ENCODE measurements at regions not wholly inside any gene's neighbourhood (a gene's known extent, or its start where the extent isn't known, plus 50 kb on each side); places are given as distances from the start of the nearest gene placed in this dataset.

- Histone ChIP-seq H3K4me1 (replicated peaks in 1 of 2) (no peaks in the 10 kb centered on the region), H3K4me3 (no peak overlapping the region), H3K27ac (no peak overlapping the region), H3K36me3 (replicated peaks in 1 of 2) (no peaks in the 10 kb centered on the region), H3K9me3 (replicated peaks in 1 of 3) (no peaks in the 10 kb centered on the region), H3K27me3 (peaks cover 6% of the 10 kb centered on the region)
- 70 to 75% (median 73%) methylated on average over 6 of the region's 6 CpGs for WGBS, 4 donors
- TF ChIP-seq CTCF (IDR thresholded peaks at IDR 0.05) (no peak), POLR2A (IDR thresholded peaks at IDR 0.05) (no peak)
- no peak for DNase-seq
- intact Hi-C loops (cut with DNase I): no loop called here
Observed at GRCh38 chr1:63169057-63169456, 153.3 kb upstream of the FOXD3 start.

GRCh38 chr1:63173161-63173560 is 149.2 kb upstream of the FOXD3 start:
- TF ChIP-seq CTCF (IDR thresholded peaks at IDR 0.05) (no peak), POLR2A (IDR thresholded peaks at IDR 0.05) (no peak)
- peaks cover 6% of the 10 kb centered on the region for H3K27me3 ChIP-seq
- H3K4me3 ChIP-seq: no peak overlapping the region
- no peaks in the 10 kb centered on the region for H3K4me1 ChIP-seq (replicated peaks in 1 of 2)
- intact Hi-C loops (cut with DNase I): no loop called here
- H3K27ac ChIP-seq: no peak overlapping the region
- WGBS, 4 donors: 38 to 60% (median 52%) methylated on average over 1 of the region's 1 CpG
- no peaks in the 10 kb centered on the region for H3K36me3 ChIP-seq (replicated peaks in 1 of 2)
- no peak for DNase-seq
- H3K9me3 ChIP-seq (replicated peaks in 1 of 3): no peaks in the 10 kb centered on the region

GRCh38 chr1:63189677-63190076 is 132.7 kb upstream of the FOXD3 start:
- no peak overlapping the region for H3K4me3 ChIP-seq
- TF ChIP-seq CTCF (IDR thresholded peaks at IDR 0.05) (peak in 2 of 6 experiments; percentile 7 to 16), POLR2A (IDR thresholded peaks at IDR 0.05) (no peak)
- no peak overlapping the region for H3K27ac ChIP-seq
- DNase-seq: peak in 1 of 7 donors; percentile 5
- peaks cover 11% of the 10 kb centered on the region for H3K27me3 ChIP-seq
- WGBS, 4 donors: 16 to 25% (median 20%) methylated on average over 1 of the region's 1 CpG
- intact Hi-C loops (cut with DNase I): no loop called here
- H3K36me3 ChIP-seq (replicated peaks in 1 of 2): no peaks in the 10 kb centered on the region
- no peaks in the 10 kb centered on the region for H3K9me3 ChIP-seq (replicated peaks in 1 of 3)
- H3K4me1 ChIP-seq (replicated peaks in 1 of 2): no peaks in the 10 kb centered on the region

- H3K27ac ChIP-seq: no peak overlapping the region
- peaks cover 11% of the 10 kb centered on the region for H3K27me3 ChIP-seq
- no peak overlapping the region for H3K4me3 ChIP-seq
- 32 to 51% (median 38%) methylated on average over 2 of the region's 2 CpGs for WGBS, 4 donors
- no peak for DNase-seq
- H3K9me3 ChIP-seq (replicated peaks in 1 of 3): no peaks in the 10 kb centered on the region
- intact Hi-C loops (cut with DNase I): no loop called here
- no peak for TF ChIP-seq POLR2A (IDR thresholded peaks at IDR 0.05)
- TF ChIP-seq CTCF (IDR thresholded peaks at IDR 0.05): no peak
- H3K36me3 ChIP-seq (replicated peaks in 1 of 2): no peaks in the 10 kb centered on the region
- H3K4me1 ChIP-seq (replicated peaks in 1 of 2): no peaks in the 10 kb centered on the region
Observed at GRCh38 chr1:63190171-63190570, 132.2 kb upstream of the FOXD3 start.

Measured in adrenal gland (tissue), 9 donors.